ENCODE measurements at regions not wholly inside any gene's neighbourhood (a gene's known extent, or its start where the extent isn't known, plus 50 kb on each side); places are given as distances from the start of the nearest gene placed in this dataset.

GRCh38 chr12:46518169-46518568, 145.6 kb upstream of the SLC38A2 start:
- Histone ChIP-seq H2AFZ (ENCODE audit: low read depth, low read length) (no peak overlapping the region), H3K36me3 (ENCODE audit: insufficient read depth, low read length) (no peaks in the 10 kb centered on the region), H3K27me3 (ENCODE audit: insufficient read depth, low read depth, low read length) (no peaks in the 10 kb centered on the region), H3F3A (ENCODE audit: insufficient read depth, low read length, poor library complexity, severe bottlenecking) (no peaks in the 10 kb centered on the region), H3K9me2 (ENCODE audit: insufficient read depth, low read length) (no peaks in the 10 kb centered on the region), H3K9me3 (ENCODE audit: low read length) (no peaks in the 10 kb centered on the region), H3K79me2 (replicated peaks; ENCODE audit: insufficient read depth, low read length) (no peaks in the 10 kb centered on the region), H3K9ac (ENCODE audit: low read length) (no peak overlapping the region), H3K4me3 (ENCODE audit: low read length) (no peak overlapping the region), H3K27ac (ENCODE audit: low read length) (no peak overlapping the region), H4K20me1 (ENCODE audit: insufficient read depth) (no peaks in the 10 kb centered on the region), H3K4me2 (ENCODE audit: low read length) (no peak overlapping the region)
- TF ChIP-seq TAF1 (IDR thresholded peaks at IDR 0.05; ENCODE audit: low read depth) (no peak), SMC3 (conservative IDR thresholded peaks at IDR 0.05; ENCODE audit: poor library complexity) (no peak), CTCF (IDR thresholded peaks at IDR 0.05; ENCODE audit: poor library complexity, severe bottlenecking) (no peak), MXI1 (conservative IDR thresholded peaks at IDR 0.05; ENCODE audit: poor library complexity, severe bottlenecking) (no peak), REST (IDR thresholded peaks at IDR 0.05; ENCODE audit: borderline replicate concordance) (no peak), POLR2AphosphoS5 (IDR thresholded peaks at IDR 0.05) (no peak), RAD21 (conservative IDR thresholded peaks at IDR 0.05) (no peak), EZH2 (IDR thresholded peaks at IDR 0.05; ENCODE audit: borderline replicate concordance, insufficient read depth, low read length, poor library complexity, severe bottlenecking) (no peak), EP300 (conservative IDR thresholded peaks at IDR 0.05; ENCODE audit: poor library complexity, severe bottlenecking) (no peak)

GRCh38 chr12:46517579-46517962, 145.0 kb upstream of the SLC38A2 start:
- Histone ChIP-seq H3K27ac (ENCODE audit: low read length) (no peak overlapping the region), H3K79me2 (replicated peaks; ENCODE audit: insufficient read depth, low read length) (no peaks in the 10 kb centered on the region), H2AFZ (ENCODE audit: low read depth, low read length) (no peak overlapping the region), H3K9me2 (ENCODE audit: insufficient read depth, low read length) (no peaks in the 10 kb centered on the region), H4K20me1 (ENCODE audit: insufficient read depth) (no peaks in the 10 kb centered on the region), H3K27me3 (ENCODE audit: insufficient read depth, low read depth, low read length) (no peaks in the 10 kb centered on the region), H3K9ac (ENCODE audit: low read length) (no peak overlapping the region), H3K36me3 (ENCODE audit: insufficient read depth, low read length) (no peaks in the 10 kb centered on the region), H3K9me3 (ENCODE audit: low read length) (no peaks in the 10 kb centered on the region), H3K4me3 (ENCODE audit: low read length) (no peak overlapping the region), H3K4me2 (ENCODE audit: low read length) (no peak overlapping the region), H3F3A (ENCODE audit: insufficient read depth, low read length, poor library complexity, severe bottlenecking) (no peaks in the 10 kb centered on the region)
- TF ChIP-seq POLR2AphosphoS5 (IDR thresholded peaks at IDR 0.05) (no peak), MXI1 (conservative IDR thresholded peaks at IDR 0.05; ENCODE audit: poor library complexity, severe bottlenecking) (no peak), CTCF (IDR thresholded peaks at IDR 0.05; ENCODE audit: poor library complexity, severe bottlenecking) (no peak), TAF1 (IDR thresholded peaks at IDR 0.05; ENCODE audit: low read depth) (no peak), SMC3 (conservative IDR thresholded peaks at IDR 0.05; ENCODE audit: poor library complexity) (no peak)
